CD8-positive, alpha-beta memory T cell (primary cell): ENCODE measurements at regions not wholly inside any gene's neighbourhood (a gene's known extent, or its start where the extent isn't known, plus 50 kb on each side); places are given as distances from the start of the nearest gene placed in this dataset.
"Not testable (repeated sequence)": the region's sequence is repeated elsewhere in the genome, so short reads cannot be mapped to it uniquely, and the experiment has no call there.

Source experiments
- CTCF ChIA-PET: fragments of 350-600 bp; sonication (Branson Sonifier 250); formaldehyde crosslinking; loops from one replicate; lab custom pipeline; 2021; ENCODE audit warnings: antibody characterized with exemption; lab: Charles Lee
- POLR2A ChIA-PET: fragments of 350-600 bp; sonication (Branson Sonifier 250); formaldehyde crosslinking; loops from one replicate; lab custom pipeline; 2021; ENCODE audit warnings: antibody characterized with exemption; lab: Charles Lee
- DNase-seq, 5 donors: peaks; one replicate each; pipeline versions ENCODE4 v3.0.0 to v3.0.0-alpha.2; 2020 to 2022; ENCODE audit warnings: mixed read lengths in 1 of 5
- H3K27ac ChIP-seq: one replicate; pipeline ENCODE4 v1.7.0; 2013; ENCODE audit warnings: low read depth, mild to moderate bottlenecking, low read length, moderate library complexity
- H3K27me3 ChIP-seq: 2 replicates; pipeline ENCODE4 v1.7.0; 2013; ENCODE audit warnings: low read length, mild to moderate bottlenecking; ENCODE audit not compliant: insufficient read depth, poor library complexity, severe bottlenecking
- H3K36me3 ChIP-seq: 2 replicates; pipeline ENCODE4 v1.7.0; 2013; ENCODE audit warnings: mild to moderate bottlenecking, low read length, moderate library complexity; ENCODE audit not compliant: insufficient read depth
- H3K4me1 ChIP-seq: 2 replicates; pipeline ENCODE4 v1.7.0; 2013; ENCODE audit warnings: mild to moderate bottlenecking, low read length, moderate library complexity; ENCODE audit not compliant: insufficient read depth
- H3K4me3 ChIP-seq: 2 replicates; pipeline ENCODE4 v1.7.0; 2013; ENCODE audit warnings: mild to moderate bottlenecking, low read length
- H3K9me3 ChIP-seq: 2 replicates; pipeline ENCODE4 v1.7.0; 2013; ENCODE audit warnings: mild to moderate bottlenecking, low read length
- H3K27ac Mint-ChIP-seq, 8 donors: one replicate each; pipeline ENCODE4 v1.8.0; 2020 to 2021; ENCODE audit warnings: mixed read lengths in 8 of 8, mild to moderate bottlenecking in 6 of 8, inconsistent platforms in 3 of 8, moderate library complexity in 3 of 8
- H3K27me3 Mint-ChIP-seq, 2 donors: one replicate each; pipeline ENCODE4 v1.8.0; 2020 to 2021; ENCODE audit warnings: mixed read lengths in 2 of 2, mild to moderate bottlenecking in 1 of 2, moderate library complexity in 1 of 2
- H3K36me3 Mint-ChIP-seq, 3 donors: one replicate each; pipeline ENCODE4 v1.8.0; 2020 to 2021; ENCODE audit warnings: mixed read lengths in 3 of 3, inconsistent platforms in 1 of 3, mild to moderate bottlenecking in 1 of 3
- H3K4me1 Mint-ChIP-seq, 3 donors: one replicate each; pipeline ENCODE4 v1.8.0; 2020 to 2021; ENCODE audit warnings: mixed read lengths in 3 of 3, inconsistent platforms in 1 of 3, mild to moderate bottlenecking in 1 of 3
- H3K4me3 Mint-ChIP-seq, 7 donors: one replicate each; pipeline ENCODE4 v1.8.0; 2020 to 2021; ENCODE audit warnings: mixed read lengths in 7 of 7, mild to moderate bottlenecking in 6 of 7, moderate library complexity in 4 of 7, inconsistent platforms in 2 of 7
- H3K9me3 Mint-ChIP-seq, 5 donors: one replicate each; pipeline ENCODE4 v1.8.0; 2020 to 2022; ENCODE audit warnings: mixed read lengths in 5 of 5, mild to moderate bottlenecking in 3 of 5, moderate library complexity in 2 of 5, inconsistent platforms in 1 of 5

- POLR2A ChIA-PET = no interaction called here
- CTCF ChIA-PET = no interaction called here
These were observed 210.5 kb upstream of the GATA6 start for GRCh38 chr18:21958707-21959450.

GRCh38 chr18:21960189-21960588, 209.2 kb upstream of the GATA6 start:
- no peaks in the 10 kb centered on the region for H3K9me3 ChIP-seq
- DNase-seq = no peak
- ChIA-PET CTCF (interaction anchor here (1.1 kb wide), 1 partner anchor 612 kb away, joined by 3 read pairs; no protein-coding TSS in a partner anchor), POLR2A (no interaction called here)
- Mint-ChIP-seq H3K27me3 (peaks cover 11 to 35% of the 10 kb centered on the region in 2 donors), H3K9me3 (no peaks in the 10 kb centered on the region), H3K4me3 (no peak overlapping the region), H3K4me1 (no peaks in the 10 kb centered on the region), H3K36me3 (no peaks in the 10 kb centered on the region), H3K27ac (no peak overlapping the region)
- H3K4me3 ChIP-seq = no peak overlapping the region
- H3K36me3 ChIP-seq = no peaks in the 10 kb centered on the region
- H3K4me1 ChIP-seq = no peaks in the 10 kb centered on the region
- H3K27ac ChIP-seq = no peak overlapping the region
- H3K27me3 ChIP-seq = no peaks in the 10 kb centered on the region

More at GRCh38 chr18:21958707-21959450, 210.5 kb upstream of the GATA6 start:
- no peak overlapping the region for H3K4me3 Mint-ChIP-seq
- no peaks in the 10 kb centered on the region for H3K4me1 Mint-ChIP-seq
- H3K4me1 ChIP-seq = no peaks in the 10 kb centered on the region
- no peaks in the 10 kb centered on the region for H3K9me3 ChIP-seq
- no peaks in the 10 kb centered on the region for H3K9me3 Mint-ChIP-seq
- no peak overlapping the region for H3K27ac ChIP-seq
- H3K36me3 ChIP-seq = no peaks in the 10 kb centered on the region
- H3K36me3 Mint-ChIP-seq = no peaks in the 10 kb centered on the region
- H3K27me3 Mint-ChIP-seq = peaks cover 15 to 34% of the 10 kb centered on the region in 2 donors
- no peak for DNase-seq
- H3K4me3 ChIP-seq = no peak overlapping the region
- H3K27ac Mint-ChIP-seq = no peak overlapping the region
- H3K27me3 ChIP-seq = no peaks in the 10 kb centered on the region

GRCh38 chr18:21963336-21963735, 206.1 kb upstream of the GATA6 start:
- H3K27ac ChIP-seq = no peak overlapping the region
- CTCF ChIA-PET = no interaction called here

GRCh38 chr18:21968338-21968737, 201.1 kb upstream of the GATA6 start:
- H3K36me3 Mint-ChIP-seq = no peaks in the 10 kb centered on the region
- H3K9me3 ChIP-seq = no peaks in the 10 kb centered on the region
- no peak overlapping the region for H3K4me3 ChIP-seq
- ChIA-PET POLR2A (no interaction called here), CTCF (interaction anchor here (2.3 kb wide), 1 partner anchor 13 kb away, joined by 6 read pairs; no protein-coding TSS in a partner anchor)
- no peaks in the 10 kb centered on the region for H3K4me1 Mint-ChIP-seq
- H3K27me3 ChIP-seq = no peaks in the 10 kb centered on the region
- no peaks in the 10 kb centered on the region for H3K9me3 Mint-ChIP-seq
- H3K36me3 ChIP-seq = no peaks in the 10 kb centered on the region
- H3K27ac Mint-ChIP-seq = no peak overlapping the region
- H3K27me3 Mint-ChIP-seq = peaks cover 2 to 4% of the 10 kb centered on the region in 2 donors
- no peak for DNase-seq
- no peaks in the 10 kb centered on the region for H3K4me1 ChIP-seq
- H3K27ac ChIP-seq = no peak overlapping the region
- H3K4me3 Mint-ChIP-seq = no peak overlapping the region

More at GRCh38 chr18:21963336-21963735, 206.1 kb upstream of the GATA6 start:
- Mint-ChIP-seq H3K27ac (no peak overlapping the region), H3K9me3 (no peaks in the 10 kb centered on the region), H3K36me3 (no peaks in the 10 kb centered on the region), H3K4me1 (no peaks in the 10 kb centered on the region), H3K4me3 (no peak overlapping the region), H3K27me3 (peaks cover 5 to 26% of the 10 kb centered on the region in 2 donors)
- POLR2A ChIA-PET = no interaction called here
- no peak for DNase-seq
- Histone ChIP-seq H3K4me3 (no peak overlapping the region), H3K27me3 (no peaks in the 10 kb centered on the region), H3K36me3 (no peaks in the 10 kb centered on the region), H3K9me3 (no peaks in the 10 kb centered on the region), H3K4me1 (no peaks in the 10 kb centered on the region)

GRCh38 chr18:21972281-21972680, 197.1 kb upstream of the GATA6 start:
- H3K4me3 ChIP-seq = no peak overlapping the region
- ChIA-PET POLR2A (no interaction called here), CTCF (no interaction called here)
- peaks cover 0 to 3% of the 10 kb centered on the region in 2 donors for H3K27me3 Mint-ChIP-seq
- no peaks in the 10 kb centered on the region for H3K4me1 ChIP-seq
- H3K9me3 ChIP-seq = no peaks in the 10 kb centered on the region
- H3K36me3 ChIP-seq = no peaks in the 10 kb centered on the region
- no peak for DNase-seq
- H3K27ac ChIP-seq = no peak overlapping the region
- no peaks in the 10 kb centered on the region for H3K36me3 Mint-ChIP-seq
- H3K27ac Mint-ChIP-seq = no peak overlapping the region
- no peaks in the 10 kb centered on the region for H3K4me1 Mint-ChIP-seq
- H3K27me3 ChIP-seq = no peaks in the 10 kb centered on the region
- no peaks in the 10 kb centered on the region for H3K9me3 Mint-ChIP-seq
- H3K4me3 Mint-ChIP-seq = no peak overlapping the region

GRCh38 chr18:21975954-21976353, 193.4 kb upstream of the GATA6 start:
- H3K36me3 ChIP-seq, H3K9me3 ChIP-seq, H3K27me3 ChIP-seq, H3K4me3 Mint-ChIP-seq, H3K4me1 Mint-ChIP-seq, H3K36me3 Mint-ChIP-seq, POLR2A ChIA-PET, H3K4me1 ChIP-seq, H3K27ac Mint-ChIP-seq, CTCF ChIA-PET, DNase-seq, H3K9me3 Mint-ChIP-seq, H3K4me3 ChIP-seq, H3K27ac ChIP-seq: not testable (repeated sequence)
- peaks cover 2 to 11% of the 10 kb centered on the region in 2 donors for H3K27me3 Mint-ChIP-seq

- H3K27ac Mint-ChIP-seq = no peak overlapping the region
- CTCF ChIA-PET = no interaction called here
- no peaks in the 10 kb centered on the region for H3K27me3 ChIP-seq
- no peak overlapping the region for H3K4me3 ChIP-seq
- no peaks in the 10 kb centered on the region for H3K36me3 Mint-ChIP-seq
- no peaks in the 10 kb centered on the region for H3K9me3 Mint-ChIP-seq
- no peaks in the 10 kb centered on the region for H3K4me1 ChIP-seq
- H3K27ac ChIP-seq = no peak overlapping the region
- peaks cover 10 to 16% of the 10 kb centered on the region in 2 donors for H3K27me3 Mint-ChIP-seq
- no peaks in the 10 kb centered on the region for H3K4me1 Mint-ChIP-seq
- H3K36me3 ChIP-seq = no peaks in the 10 kb centered on the region
- no peaks in the 10 kb centered on the region for H3K9me3 ChIP-seq
- no peak for DNase-seq
- H3K4me3 Mint-ChIP-seq = no peak overlapping the region
- POLR2A ChIA-PET = no interaction called here
These were observed 190.7 kb upstream of the GATA6 start for GRCh38 chr18:21978546-21979170.

- Histone ChIP-seq H3K27me3 (no peaks in the 10 kb centered on the region), H3K27ac (no peak overlapping the region), H3K36me3 (no peaks in the 10 kb centered on the region), H3K4me1 (no peaks in the 10 kb centered on the region), H3K9me3 (no peaks in the 10 kb centered on the region), H3K4me3 (no peak overlapping the region)
- H3K36me3 Mint-ChIP-seq = no peaks in the 10 kb centered on the region
- CTCF ChIA-PET = no interaction called here
- peaks cover 12 to 16% of the 10 kb centered on the region in 2 donors for H3K27me3 Mint-ChIP-seq
- DNase-seq = no peak
- POLR2A ChIA-PET = no interaction called here
- H3K4me3 Mint-ChIP-seq = no peak overlapping the region
- no peaks in the 10 kb centered on the region for H3K4me1 Mint-ChIP-seq
- no peak overlapping the region for H3K27ac Mint-ChIP-seq
- no peaks in the 10 kb centered on the region for H3K9me3 Mint-ChIP-seq
These were observed 190.2 kb upstream of the GATA6 start for GRCh38 chr18:21979171-21979560.
